Inflammatory macrophage treated with lipopolysaccharide for 1 hour (primary cell): ENCODE measurements at regions not wholly inside any gene's neighbourhood (a gene's known extent, or its start where the extent isn't known, plus 50 kb on each side); places are given as distances from the start of the nearest gene placed in this dataset.

Experiments
- DNase-seq, 2 donors: peaks; one replicate each; pipeline ENCODE4 v3.0.0-alpha.2; 2020 to 2022

DNA sequence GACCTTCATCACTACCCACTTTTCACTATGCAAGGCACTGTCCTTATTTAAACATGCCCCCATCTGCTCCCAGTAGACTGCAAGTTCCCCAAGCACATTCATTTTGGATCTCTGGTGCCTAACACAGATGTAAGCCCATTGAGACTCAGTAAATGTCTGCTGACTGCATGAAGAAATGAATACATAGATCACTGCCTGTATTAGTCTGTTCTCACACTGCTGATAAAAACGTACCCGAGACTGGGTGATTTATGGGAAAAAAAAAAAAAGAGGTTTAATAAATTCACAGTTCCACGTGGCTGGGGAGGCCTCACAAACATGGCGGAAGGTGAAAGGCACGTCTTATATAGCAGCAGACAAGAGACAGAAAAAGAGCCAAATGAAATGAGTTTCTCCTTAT lies 204.9 kb downstream of the ATG4C start:
- DNase-seq, result no peak

DNA sequence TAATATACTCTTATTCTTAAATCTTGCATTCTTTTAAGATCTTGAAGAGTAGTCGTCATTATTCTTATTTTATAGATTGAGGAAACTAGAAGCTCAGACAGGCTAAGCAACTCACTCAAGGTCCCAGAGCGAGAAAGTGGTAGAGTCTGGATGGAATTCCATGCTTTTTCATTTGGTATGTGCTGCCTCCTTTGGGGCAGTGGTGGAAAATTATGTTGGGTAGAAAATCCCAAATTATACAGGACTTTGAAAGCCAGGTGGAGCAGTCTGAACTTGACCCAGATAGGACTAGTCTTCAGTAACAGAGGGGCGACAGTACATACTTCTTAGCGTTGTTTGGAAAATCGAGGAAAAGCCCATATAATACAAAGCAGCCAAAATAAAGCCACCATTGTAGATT lies 205.6 kb downstream of the ATG4C start:
- no peak for DNase-seq

DNA sequence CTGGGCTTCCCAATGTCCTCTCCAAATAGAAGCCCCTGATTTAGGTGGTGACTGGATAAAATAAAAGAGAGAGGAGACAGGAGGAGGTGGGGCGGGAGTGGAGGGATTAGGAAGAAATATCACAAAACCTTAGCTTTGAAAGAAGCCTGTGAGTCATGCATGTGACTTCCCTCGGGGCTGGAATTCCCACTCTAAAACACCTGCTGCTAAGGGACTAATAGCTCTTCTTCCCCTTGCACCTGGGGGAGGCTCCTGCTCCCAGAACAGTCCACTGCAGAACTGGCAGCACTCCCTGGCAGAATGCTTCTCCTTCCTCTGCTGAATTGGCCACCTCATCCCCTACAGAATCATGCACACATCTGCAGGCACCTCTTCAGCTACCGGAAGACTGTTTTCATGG lies 207.2 kb downstream of the ATG4C start:
- DNase-seq, result no peak

DNA sequence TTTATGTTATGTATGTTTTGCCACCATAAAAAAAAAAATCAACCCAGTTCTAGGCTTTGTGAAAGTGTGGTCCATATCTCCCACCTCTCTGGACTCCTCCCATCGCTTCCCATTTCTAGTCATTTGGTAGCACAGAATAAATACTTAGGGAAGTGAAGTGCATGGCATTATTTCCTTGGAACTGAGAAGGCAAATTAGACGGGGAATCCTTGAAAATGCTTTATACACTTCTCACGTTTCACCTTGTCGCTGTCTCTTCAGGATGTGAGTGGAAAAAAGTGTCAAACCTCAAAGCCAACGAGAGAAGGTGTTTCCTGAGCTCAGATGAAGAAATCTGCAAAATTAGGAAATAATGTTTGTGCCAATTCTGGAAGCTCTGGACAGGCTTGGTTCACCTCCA lies 209.9 kb downstream of the ATG4C start:
- no peak for DNase-seq

DNA sequence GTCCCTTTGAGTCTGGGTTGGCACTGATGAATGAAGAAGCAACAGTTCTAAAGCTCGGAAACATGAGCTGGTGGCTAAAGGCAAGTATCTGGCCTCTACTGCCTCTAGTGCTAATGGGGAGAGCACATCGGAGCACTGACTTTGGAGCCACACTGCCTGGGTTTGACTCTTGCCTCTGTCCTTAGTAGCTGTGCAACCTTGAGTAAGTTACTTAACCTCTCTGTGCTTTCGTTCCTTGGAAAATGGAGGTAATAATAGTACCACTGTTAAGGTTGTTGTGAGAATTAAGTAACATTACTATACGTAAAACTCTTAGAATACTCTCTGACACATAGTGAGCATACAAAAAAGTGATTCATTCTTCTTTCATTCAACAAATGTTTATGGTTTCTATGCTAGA lies 211.2 kb downstream of the ATG4C start:
- no peak for DNase-seq

DNA sequence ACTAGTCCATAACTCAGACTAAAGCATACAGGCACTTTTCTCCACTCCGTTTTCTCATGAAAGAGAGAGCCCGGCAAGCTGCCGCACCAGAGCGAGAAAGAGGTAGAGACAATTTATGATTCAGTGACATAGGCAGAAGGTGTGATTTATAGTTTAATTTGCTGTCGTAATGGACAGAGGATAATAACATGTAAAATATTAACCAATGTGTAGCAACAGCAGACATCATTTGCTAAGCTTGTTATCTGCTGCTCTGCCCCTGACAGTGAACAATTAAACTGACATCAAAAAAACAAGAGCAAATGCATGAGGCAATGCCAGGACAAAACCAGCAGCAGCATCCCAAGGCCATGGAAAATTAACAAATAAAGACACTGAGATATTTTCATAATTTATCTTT lies 214.0 kb downstream of the ATG4C start:
- no peak for DNase-seq

DNA sequence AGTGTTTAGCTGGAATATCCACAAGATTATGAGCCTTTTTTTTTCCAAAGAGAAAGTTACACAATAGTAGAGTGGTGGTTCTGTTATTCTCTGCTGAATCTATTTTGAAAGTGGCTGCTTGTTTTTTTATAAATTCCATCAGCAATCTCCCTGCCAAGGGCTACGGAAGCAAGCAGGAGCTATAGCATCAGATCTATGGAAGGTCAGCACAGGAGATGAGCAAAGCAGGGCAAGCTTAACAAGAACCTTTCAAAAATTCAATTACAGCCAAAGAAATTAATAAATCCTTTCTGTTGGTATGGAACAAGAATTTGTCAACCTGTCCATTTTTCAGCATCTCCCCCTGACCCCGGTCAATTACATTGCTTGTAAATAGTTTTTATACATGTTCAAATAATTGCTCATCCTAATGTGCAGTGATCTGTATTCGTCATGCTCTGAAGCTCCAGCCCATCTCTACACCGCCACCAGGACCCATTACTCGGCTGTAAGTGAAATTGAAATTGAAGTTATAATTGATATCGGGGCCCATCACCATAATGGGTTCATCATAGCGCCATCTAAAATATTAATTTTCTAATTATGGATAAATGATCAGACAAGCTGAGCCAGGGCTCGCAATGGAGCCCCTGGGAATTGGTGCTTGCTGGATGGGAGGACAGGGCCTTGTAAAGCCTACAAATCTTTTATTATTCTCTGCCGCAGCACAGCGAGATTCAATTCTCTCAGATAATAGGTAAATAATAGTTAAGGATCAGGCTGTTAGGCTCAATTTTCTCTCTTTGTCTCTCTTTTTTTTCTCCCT lies 215.1 kb downstream of the ATG4C start:
- DNase-seq, result no peak

DNA sequence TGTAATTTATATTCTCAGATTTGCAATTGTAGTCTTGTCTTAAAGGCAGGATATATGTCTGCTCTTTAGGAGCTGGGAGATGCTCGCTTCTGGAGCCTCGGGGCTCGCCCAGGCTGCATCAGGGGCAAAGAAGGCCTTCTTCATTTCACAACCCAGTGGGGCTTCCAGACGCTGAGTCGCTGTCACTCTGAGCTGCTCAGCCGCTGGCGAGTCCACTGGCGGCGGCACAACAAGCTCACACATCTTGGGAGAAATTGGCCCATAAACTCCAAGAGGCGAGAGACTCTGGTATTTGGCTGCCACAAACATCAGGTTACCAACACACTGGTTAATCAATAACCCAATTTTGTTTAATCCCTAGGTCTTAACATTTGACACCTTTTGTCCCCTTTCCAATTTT lies 216.6 kb downstream of the ATG4C start:
- DNase-seq, result no peak

DNA sequence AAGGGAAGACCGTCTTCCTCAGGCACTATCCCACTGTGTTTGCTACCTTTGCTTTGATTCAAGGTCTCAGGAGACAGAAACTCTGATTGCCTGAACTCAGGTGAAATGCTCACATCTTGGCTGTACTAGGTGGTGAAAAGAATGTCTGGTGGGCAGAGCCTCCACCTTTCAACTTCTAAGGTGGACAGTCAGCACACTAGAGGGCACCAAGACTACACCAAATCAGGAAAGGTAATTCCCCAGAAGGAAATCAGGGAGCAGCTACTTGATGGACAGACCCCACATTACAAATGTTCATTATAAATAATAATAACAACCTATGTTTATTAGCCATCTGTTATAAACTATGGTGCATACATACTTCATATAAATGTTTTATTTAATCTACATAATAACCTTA lies 220.9 kb downstream of the ATG4C start:
- DNase-seq, result no peak

DNA sequence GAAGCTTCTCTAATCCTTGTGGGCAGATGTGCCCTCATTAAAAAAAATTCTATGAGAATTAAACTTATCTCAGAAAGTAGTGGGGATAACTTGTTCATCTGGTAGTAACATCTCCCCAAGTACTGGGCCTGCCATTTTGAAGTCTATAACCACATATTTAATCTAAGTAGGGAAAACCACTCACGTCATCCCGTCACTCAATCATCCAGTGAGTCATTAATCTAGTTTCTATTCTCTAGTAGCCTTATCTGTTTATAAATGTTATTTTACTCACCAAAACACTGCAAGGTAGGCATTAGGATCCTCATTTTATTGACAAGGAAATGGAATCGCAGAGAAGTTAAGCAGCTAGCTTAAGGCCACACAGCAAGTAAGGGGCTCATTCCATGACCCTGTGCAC lies 221.9 kb downstream of the ATG4C start:
- DNase-seq, result no peak

DNA sequence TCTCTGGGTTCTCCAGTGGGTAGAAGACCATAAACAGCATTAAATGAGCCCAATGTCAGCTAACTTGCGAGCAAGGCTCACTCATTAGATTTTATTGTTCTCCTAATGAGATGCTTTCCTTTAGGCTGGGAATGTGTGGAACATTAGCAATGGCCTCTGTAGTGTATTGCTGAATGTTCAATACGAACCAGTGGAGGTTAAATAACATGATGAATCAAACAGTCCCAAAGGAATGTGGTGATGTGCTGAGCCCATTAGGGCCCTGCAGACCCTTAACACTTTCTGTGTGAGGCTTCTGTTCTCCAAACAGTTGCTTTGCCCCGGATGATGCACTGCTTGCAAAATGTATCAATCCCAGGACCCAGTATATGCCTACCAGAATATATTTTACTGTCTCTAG lies 225.5 kb downstream of the ATG4C start:
- DNase-seq, result no peak

DNA sequence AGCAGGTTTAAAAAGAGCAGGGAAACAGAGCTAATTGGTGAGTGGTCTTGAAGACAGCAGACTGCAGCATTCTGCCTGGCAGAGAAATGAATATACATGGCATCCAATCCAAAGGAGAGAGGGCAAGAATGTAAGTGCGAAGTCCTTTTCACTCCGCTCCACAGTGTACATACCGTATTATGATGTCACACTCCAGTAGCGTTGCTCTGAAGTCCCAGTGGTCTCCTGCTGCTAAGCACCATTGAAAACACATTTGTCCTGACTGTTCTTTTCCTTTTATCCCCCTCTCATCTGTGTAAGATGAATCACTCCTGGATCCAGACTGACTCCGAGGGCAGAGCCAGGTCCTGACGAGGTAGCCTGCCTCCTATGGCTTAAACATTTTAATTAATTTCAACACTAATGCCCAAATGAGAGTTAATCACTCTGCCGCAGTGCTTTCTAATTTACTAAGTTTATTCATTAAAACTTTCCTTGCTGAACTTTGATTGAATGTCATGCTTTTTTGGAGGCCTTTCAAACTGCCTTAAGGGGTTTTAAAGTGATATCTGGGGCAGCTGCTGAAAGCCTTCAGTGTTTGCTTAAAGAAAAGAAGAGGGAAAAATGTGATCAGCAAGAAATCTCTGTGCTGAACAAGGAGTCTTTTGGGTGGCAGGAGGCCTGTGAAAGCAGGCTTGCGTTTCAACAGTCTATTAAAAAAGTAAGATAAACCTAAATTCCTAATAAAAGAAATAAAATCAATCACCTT lies 227.2 kb downstream of the ATG4C start:
- DNase-seq, result no peak

DNA sequence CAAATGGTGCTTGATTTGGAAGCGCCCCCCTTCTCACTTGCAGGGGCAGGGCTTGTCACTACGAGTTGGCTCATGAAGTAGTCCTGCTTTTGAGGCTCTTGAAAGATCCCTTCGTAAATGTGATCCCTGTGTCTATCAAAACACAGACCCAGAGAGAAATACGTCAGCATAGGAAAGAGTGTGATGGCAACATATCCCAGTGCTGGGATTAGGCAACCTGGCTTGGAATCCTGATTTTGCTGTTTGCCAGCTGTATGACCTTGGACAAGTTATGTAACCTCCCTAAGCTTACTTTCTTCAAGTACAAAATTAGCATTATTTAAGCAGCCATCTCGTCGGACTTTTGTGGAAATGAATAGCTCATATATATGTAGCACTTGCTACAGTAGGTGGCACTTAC lies 228.4 kb downstream of the ATG4C start:
- DNase-seq, result no peak

DNA sequence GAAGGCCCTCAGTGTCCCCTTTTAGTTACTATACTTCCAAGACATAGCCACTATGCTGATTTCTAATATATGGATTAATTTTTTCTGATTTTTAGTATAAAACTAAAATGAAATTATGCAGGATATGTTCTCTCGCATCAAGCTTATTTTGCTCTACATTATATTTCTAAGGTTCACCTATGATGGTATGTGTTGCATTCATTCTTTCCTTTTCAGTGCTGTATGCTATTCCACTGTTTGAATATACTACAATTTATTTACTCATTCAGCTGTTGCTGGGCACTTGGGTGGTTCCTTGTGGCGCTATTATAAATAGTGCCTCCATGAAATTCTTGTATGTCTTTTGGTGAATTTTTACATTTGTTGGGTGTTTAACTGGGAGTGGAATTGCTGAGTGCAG lies 230.3 kb downstream of the ATG4C start:
- DNase-seq, result no peak

DNA sequence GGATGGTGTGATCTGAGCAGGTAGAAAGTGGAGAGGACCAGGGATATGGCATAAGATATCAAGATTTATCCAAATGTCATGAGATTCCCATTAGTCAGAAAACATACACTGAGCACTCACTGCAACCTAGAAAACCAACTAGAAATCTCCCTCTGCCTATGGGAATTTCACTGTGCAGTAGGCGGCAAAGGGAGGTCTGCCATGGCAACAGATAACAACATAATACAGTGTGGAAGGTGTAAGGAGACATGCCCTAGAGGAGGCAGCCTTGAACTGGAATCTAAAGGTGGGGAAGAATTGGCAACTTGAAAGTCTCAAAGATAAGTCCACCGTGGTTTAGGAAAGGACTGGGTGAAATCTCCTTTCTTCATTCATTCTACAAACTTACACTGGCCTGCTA lies 238.4 kb downstream of the ATG4C start:
- DNase-seq, result no peak

DNA sequence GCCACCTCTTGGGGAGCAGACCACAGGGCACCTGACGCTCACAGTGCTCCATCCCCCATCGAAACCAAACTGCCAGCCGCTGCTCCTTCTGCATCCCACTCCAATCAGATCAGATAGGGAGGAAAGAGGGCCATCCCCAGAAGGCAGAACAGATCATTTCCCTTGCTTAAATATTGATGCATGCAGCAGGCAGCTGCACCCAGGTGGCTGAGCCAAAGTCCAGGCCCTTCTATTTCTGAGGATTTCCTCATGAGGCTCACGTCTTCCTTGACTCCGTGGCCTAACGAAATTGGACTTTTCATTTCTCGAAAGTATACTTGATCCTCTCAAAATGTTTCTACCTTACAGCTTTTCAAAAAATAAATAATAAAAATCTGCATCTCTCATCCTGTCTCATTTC lies 239.2 kb downstream of the ATG4C start:
- DNase-seq, result no peak

DNA sequence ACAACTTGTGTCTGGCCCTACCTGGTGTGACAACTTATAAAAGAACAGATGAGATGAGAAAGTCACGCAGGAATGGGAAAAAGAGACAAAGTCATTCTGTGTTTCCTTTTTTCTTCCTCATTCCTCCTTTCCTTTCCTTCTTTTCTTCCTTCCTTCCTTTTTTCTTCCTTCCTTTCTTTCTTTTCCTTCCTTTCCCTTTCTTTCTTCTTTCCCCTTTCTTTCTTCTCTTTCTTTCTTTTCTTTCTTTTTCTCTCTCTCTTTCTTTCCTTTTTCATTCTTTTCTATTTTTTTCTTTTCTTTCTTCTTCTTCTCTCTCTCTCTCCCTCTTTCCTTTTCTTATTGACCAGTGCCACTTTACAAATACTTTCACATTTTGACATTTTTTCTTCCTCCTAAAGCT lies 239.7 kb downstream of the ATG4C start:
- no peak for DNase-seq

DNA sequence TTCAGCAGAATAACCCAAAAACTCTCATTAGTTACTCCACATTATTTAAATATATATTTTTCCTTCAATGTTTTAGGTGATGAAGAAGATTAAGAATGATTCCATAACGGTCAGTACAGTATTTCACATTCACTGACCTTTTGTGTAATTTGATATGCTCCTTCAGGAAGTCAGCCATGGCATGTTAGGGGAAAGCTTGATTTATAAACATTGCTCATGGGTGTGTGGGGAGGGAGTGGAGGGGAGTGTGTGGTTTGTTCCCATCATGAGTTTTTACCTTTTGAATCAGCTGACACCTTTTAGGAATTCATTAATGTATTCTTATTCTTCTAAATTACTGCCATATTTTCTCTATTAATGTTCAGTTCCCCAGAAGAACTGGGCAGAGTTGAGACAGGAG lies 240.2 kb downstream of the ATG4C start:
- no peak for DNase-seq

DNA sequence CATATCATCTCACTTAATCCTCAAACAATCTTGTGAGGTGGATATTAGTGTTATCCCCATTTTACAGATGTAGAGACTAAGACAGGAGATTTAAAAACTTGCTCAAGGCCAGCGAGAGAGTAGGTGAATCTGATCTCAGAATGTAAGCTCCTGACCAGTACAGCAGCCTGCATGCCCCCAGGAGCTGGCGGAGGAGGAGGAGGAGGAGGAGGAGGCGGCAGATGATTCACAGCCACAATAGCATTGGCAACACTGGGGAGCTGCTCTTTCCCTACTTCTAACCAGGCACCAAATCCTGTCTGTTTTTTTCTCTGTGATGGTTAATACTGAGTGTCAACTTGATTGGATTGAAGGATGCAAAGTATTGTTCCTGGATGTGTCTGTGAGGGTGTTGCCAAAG lies 243.2 kb downstream of the ATG4C start:
- DNase-seq, result no peak

DNA sequence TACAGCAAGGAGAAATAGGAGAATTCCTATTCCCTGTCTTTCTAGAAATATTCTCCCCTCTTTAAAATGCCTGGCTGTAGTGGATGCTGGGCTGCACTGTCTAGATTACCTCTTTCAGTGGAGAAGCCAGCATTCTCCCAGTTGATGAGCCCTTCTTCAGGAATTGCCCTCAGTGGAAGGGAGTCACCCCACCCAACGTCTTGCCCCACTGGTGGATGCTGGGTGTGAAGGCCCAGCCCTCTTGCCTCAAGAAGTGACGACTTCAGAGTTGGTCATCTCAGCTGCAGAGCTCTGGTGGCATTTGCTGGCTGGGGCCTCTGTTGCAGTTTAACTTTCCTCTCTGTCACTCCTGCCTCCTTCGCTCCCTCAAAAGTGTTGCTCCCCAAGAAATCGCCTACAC lies 248.2 kb downstream of the ATG4C start:
- DNase-seq, result no peak

DNA sequence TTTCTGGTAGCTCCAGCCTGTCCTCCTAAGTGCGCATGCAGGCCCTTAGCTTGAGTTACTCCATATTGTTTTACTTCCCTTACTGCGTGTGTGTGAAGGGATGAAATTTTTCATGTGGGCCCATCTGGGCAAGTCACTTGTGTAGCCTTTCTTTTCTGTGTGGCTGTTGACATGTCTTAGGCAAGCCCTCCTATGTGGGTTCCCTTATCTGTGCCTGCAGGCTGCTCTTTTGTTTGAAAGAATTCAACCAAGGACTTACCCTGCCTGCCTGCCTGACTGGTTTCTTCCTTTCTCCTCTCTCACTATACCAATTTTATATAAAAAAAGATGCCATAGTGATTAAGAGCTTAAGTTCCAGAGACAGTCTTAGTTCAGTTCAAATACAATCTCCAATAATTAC lies 249.3 kb downstream of the ATG4C start:
- no peak for DNase-seq

DNA sequence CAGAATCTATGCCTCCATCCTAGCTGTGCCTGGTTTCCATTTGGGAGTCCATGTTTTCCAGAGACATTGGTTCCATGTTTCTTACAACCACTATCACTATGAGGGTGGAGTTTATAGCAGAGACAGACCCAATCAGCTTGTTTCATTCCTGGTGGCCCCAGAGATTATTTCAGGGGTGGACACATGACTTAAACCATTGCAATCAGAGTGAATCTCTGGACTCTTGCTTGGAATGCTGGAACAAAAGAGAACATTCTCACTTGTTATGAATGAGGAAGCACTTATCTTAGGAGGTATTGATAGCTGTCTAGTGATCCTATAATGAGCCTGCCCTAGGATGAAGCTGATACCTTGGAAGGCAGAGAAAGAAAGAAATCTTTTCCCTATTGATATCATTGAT lies 250.3 kb downstream of the ATG4C start:
- DNase-seq, result no peak

DNA sequence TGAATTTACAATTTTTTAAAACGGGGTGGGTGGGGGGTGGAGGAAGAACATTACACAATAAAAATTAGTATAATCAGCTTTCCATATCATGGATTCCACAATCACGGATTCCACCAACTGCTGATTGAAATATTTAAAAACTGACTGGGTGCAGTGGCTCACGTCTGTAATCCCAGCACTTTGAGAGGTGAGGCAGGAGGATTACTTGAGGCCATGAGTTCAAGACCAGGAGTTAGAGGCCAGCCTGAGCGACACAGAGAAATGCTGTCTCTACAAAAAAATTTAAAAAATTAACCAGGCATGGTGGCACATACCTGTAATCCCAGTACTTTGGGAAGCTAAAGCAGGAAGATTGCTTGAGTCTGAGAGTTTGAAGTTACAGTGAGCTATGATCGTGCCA lies 254.7 kb downstream of the ATG4C start:
- no peak for DNase-seq

DNA sequence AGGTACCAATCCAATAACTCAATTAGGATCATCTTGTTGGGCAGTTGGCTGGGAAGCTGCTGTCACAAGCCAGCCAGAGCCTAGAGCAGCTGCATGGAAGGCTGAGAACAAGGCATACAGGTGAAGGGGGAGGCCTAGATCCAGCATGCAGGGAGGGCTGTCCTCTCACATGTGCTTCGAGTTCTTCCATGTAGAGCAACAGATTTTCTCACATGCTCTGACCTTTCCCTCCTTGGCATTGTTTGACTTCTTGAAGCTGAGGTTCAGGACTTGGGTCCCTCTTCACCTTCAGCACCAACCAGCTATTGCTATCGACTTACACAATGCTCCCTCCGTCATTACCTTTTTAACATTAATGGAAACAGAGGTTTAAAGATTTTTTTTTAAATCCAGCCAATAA lies 257.7 kb downstream of the ATG4C start:
- DNase-seq, result no peak

DNA sequence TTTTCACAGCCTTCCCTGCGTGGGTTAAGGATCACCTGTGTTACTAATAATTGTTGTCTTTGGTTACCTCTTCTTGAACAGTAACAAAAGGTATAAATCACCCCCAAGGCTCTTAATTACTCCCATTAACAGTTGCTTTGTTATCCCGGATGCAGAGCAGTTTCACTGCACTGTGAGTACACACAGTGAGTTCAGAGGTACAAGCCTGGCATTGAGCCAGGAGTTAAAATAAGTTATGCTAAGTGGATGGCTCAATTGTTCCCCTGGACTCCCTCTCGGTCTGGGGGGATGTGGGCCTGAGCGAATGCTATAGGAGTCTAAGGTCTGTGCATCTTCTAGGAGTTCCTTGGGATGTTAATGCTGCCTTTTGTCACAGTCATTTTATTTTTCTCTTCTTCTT lies 258.3 kb downstream of the ATG4C start:
- DNase-seq, result no peak
